HG03175 (cell line): ENCODE measurements at regions not wholly inside any gene's neighbourhood (a gene's known extent, or its start where the extent isn't known, plus 50 kb on each side); places are given as distances from the start of the nearest gene placed in this dataset.
"Not testable (repeated sequence)": the region's sequence is repeated elsewhere in the genome, so short reads cannot be mapped to it uniquely, and the experiment has no call there.

Experiments used
- ATAC-seq: cut with Tn5 transposase; IDR thresholded peaks from one replicate; pipeline ENCODE4 v1.9.1; 2021; ENCODE audit warnings: mild to moderate bottlenecking, moderate library complexity; ENCODE audit not compliant: unreplicated experiment

- no peak for ATAC-seq
These were observed 303.5 kb upstream of the SFSWAP start for GRCh38 chr12:131407221-131408035.

- ATAC-seq: no peak
These were observed 302.9 kb upstream of the SFSWAP start for GRCh38 chr12:131408036-131408365.

- no peak for ATAC-seq
These were observed 302.4 kb upstream of the SFSWAP start for GRCh38 chr12:131408484-131408883.

- ATAC-seq: no peak
These were observed 301.7 kb upstream of the SFSWAP start for GRCh38 chr12:131409211-131409610.

GRCh38 chr12:131411827-131412226 lies 299.1 kb upstream of the SFSWAP start:
- ATAC-seq: not testable (repeated sequence)

- ATAC-seq: no peak
These were observed 297.9 kb upstream of the SFSWAP start for GRCh38 chr12:131413006-131413405.

- ATAC-seq: no peak
These were observed 297.4 kb upstream of the SFSWAP start for GRCh38 chr12:131413471-131413870.

- ATAC-seq: not testable (repeated sequence)
These were observed 296.6 kb upstream of the SFSWAP start for GRCh38 chr12:131414155-131414922.

GRCh38 chr12:131415781-131416180 lies 295.1 kb upstream of the SFSWAP start:
- no peak for ATAC-seq

- no peak for ATAC-seq
These were observed 292.8 kb upstream of the SFSWAP start for GRCh38 chr12:131418121-131418520.

GRCh38 chr12:131418884-131419283 lies 292.0 kb upstream of the SFSWAP start:
- ATAC-seq: no peak

GRCh38 chr12:131420867-131421447 lies 289.9 kb upstream of the SFSWAP start:
- ATAC-seq: no peak

- no peak for ATAC-seq
These were observed 289.2 kb upstream of the SFSWAP start for GRCh38 chr12:131421509-131422186.

- ATAC-seq: no peak
These were observed 288.7 kb upstream of the SFSWAP start for GRCh38 chr12:131422187-131422520.

- ATAC-seq: no peak
These were observed 288.1 kb upstream of the SFSWAP start for GRCh38 chr12:131422744-131423143.

- no peak for ATAC-seq
These were observed 286.6 kb upstream of the SFSWAP start for GRCh38 chr12:131424270-131424669.

GRCh38 chr12:131425112-131426075 lies 285.5 kb upstream of the SFSWAP start:
- ATAC-seq: no peak

GRCh38 chr12:131428091-131428685 lies 282.7 kb upstream of the SFSWAP start:
- ATAC-seq: no peak

GRCh38 chr12:131429221-131429620 lies 281.7 kb upstream of the SFSWAP start:
- not testable (repeated sequence) for ATAC-seq

- not testable (repeated sequence) for ATAC-seq
These were observed 281.2 kb upstream of the SFSWAP start for GRCh38 chr12:131429697-131430096.
